WTC11 (cell line): ENCODE measurements at regions not wholly inside any gene's neighbourhood (a gene's known extent, or its start where the extent isn't known, plus 50 kb on each side); places are given as distances from the start of the nearest gene placed in this dataset.

Source experiments
- ATAC-seq: fragments of 200-7000 bp; cut with Tn5 transposase; 2 replicates; pipeline ENCODE4 v1.10.0; 2021; ENCODE audit warnings: mild to moderate bottlenecking, moderate library complexity
- CTCF ChIA-PET: fragments of 300-600 bp; sonication (Branson Sonifier 250); formaldehyde crosslinking; loops from one replicate; lab custom pipeline; 2021; ENCODE audit warnings: antibody characterized with exemption; lab: Charles Lee
- POLR2A ChIA-PET: fragments of 350-600 bp; sonication (Branson Sonifier 250); formaldehyde crosslinking; loops from one replicate; lab custom pipeline; 2021; ENCODE audit warnings: antibody characterized with exemption; lab: Charles Lee
- DNase-seq: peaks from one replicate; pipeline ENCODE4 v3.0.0; 2021; ENCODE audit warnings: low spot score
- H3K27ac Mint-ChIP-seq: 2 replicates; pipeline ENCODE4 v1.8.0; 2021; ENCODE audit warnings: mixed read lengths
- H3K27me3 Mint-ChIP-seq: 2 replicates; pipeline ENCODE4 v1.8.0; 2021; ENCODE audit warnings: low read depth, mild to moderate bottlenecking, moderate library complexity, mixed read lengths
- H3K36me3 Mint-ChIP-seq: 2 replicates; pipeline ENCODE4 v1.8.0; 2021; ENCODE audit warnings: mixed read lengths
- H3K4me1 Mint-ChIP-seq: 2 replicates; pipeline ENCODE4 v1.8.0; 2022; ENCODE audit warnings: mixed read lengths
- H3K4me3 Mint-ChIP-seq: 2 replicates; pipeline ENCODE4 v1.8.0; 2021; ENCODE audit warnings: mild to moderate bottlenecking, moderate library complexity, mixed read lengths
- H3K9me3 Mint-ChIP-seq: 2 replicates; pipeline ENCODE4 v1.8.0; 2021; ENCODE audit warnings: mixed read lengths
- E2F1 ChIP-seq: sonication (generic); formaldehyde crosslinking; IDR thresholded peaks from 2 replicates; pipeline ENCODE4 v1.8.0; 2022; ENCODE audit warnings: mild to moderate bottlenecking, missing genetic modification reagents
- ELF4 ChIP-seq: sonication (generic); formaldehyde crosslinking; IDR thresholded peaks from 2 replicates; pipeline ENCODE4 v1.8.1; 2022; ENCODE audit warnings: low read depth, mild to moderate bottlenecking, moderate library complexity, missing genetic modification reagents
- FOXJ3 ChIP-seq: sonication (generic); formaldehyde crosslinking; IDR thresholded peaks from 2 replicates; pipeline ENCODE4 v1.9.0; 2021; ENCODE audit warnings: missing genetic modification reagents, mild to moderate bottlenecking, borderline replicate concordance
- FOXK1 ChIP-seq: sonication (generic); formaldehyde crosslinking; IDR thresholded peaks from 2 replicates; pipeline ENCODE4 v1.8.0; 2022; ENCODE audit warnings: mild to moderate bottlenecking, moderate library complexity, missing genetic modification reagents
- GABPB1 ChIP-seq: sonication (generic); formaldehyde crosslinking; IDR thresholded peaks from 2 replicates; pipeline ENCODE4 v1.8.1; 2023; ENCODE audit warnings: mild to moderate bottlenecking, missing genetic modification reagents
- GTF2I ChIP-seq: fragments of 250-450 bp; sonication (Bioruptor Pico); conservative IDR thresholded peaks from 2 replicates; pipeline ENCODE4 v1.4.0; 2021; ENCODE audit warnings: mild to moderate bottlenecking
- MYBL2 ChIP-seq: sonication (generic); formaldehyde crosslinking; IDR thresholded peaks from 2 replicates; pipeline ENCODE4 v1.8.1; 2023; ENCODE audit warnings: mild to moderate bottlenecking, moderate library complexity, missing genetic modification reagents
- NFYB ChIP-seq: sonication (generic); formaldehyde crosslinking; conservative IDR thresholded peaks from 2 replicates; pipeline ENCODE4 v1.8.0; 2022; ENCODE audit warnings: low read depth, missing genetic modification reagents
- RORB ChIP-seq: fragments of 250-450 bp; sonication (Bioruptor Pico); IDR thresholded peaks from 2 replicates; pipeline ENCODE4 v1.9.0; 2021; ENCODE audit warnings: mild to moderate bottlenecking
- ZBTB21 ChIP-seq: sonication (generic); formaldehyde crosslinking; IDR thresholded peaks from 2 replicates; pipeline ENCODE4 v1.8.1; 2023; ENCODE audit warnings: mild to moderate bottlenecking, missing genetic modification reagents, borderline replicate concordance
- ZBTB43 ChIP-seq: sonication (generic); formaldehyde crosslinking; IDR thresholded peaks from 2 replicates; pipeline ENCODE4 v1.8.1; 2023; ENCODE audit warnings: mild to moderate bottlenecking, missing genetic modification reagents
- ZNF219 ChIP-seq: sonication (generic); formaldehyde crosslinking; IDR thresholded peaks from 2 replicates; pipeline ENCODE4 v1.8.0; 2023; ENCODE audit warnings: missing genetic modification reagents, mild to moderate bottlenecking, borderline replicate concordance
- ZNF317 ChIP-seq: sonication (generic); formaldehyde crosslinking; IDR thresholded peaks from 2 replicates; pipeline ENCODE4 v1.8.1; 2023; ENCODE audit warnings: low read depth, mild to moderate bottlenecking, moderate library complexity, missing genetic modification reagents, borderline replicate concordance
- ZNF396 ChIP-seq: fragments of 250-450 bp; sonication (Bioruptor Pico); IDR thresholded peaks from 2 replicates; pipeline ENCODE4 v1.8.0; 2021; ENCODE audit warnings: mild to moderate bottlenecking, moderate library complexity, borderline replicate concordance
- ZNF416 ChIP-seq: fragments of 250-450 bp; sonication (Bioruptor Pico); IDR thresholded peaks from 2 replicates; pipeline ENCODE4 v1.9.0; 2021; ENCODE audit warnings: mild to moderate bottlenecking, inconsistent platforms
- TF ChIP-seq, protein P1 (sequence below): sonication (generic); formaldehyde crosslinking; IDR thresholded peaks from 2 replicates; pipeline ENCODE4 v1.8.0; 2023; ENCODE audit warnings: missing genetic modification reagents, mild to moderate bottlenecking, borderline replicate concordance
- TF ChIP-seq, protein P2 (sequence below): sonication (generic); formaldehyde crosslinking; IDR thresholded peaks from 2 replicates; pipeline ENCODE4 v1.8.1; 2023; ENCODE audit warnings: mild to moderate bottlenecking, missing genetic modification reagents, moderate library complexity
- TF ChIP-seq, protein P3 (sequence below): sonication (generic); formaldehyde crosslinking; IDR thresholded peaks from 2 replicates; pipeline ENCODE4 v1.8.1; 2022; ENCODE audit warnings: mild to moderate bottlenecking, missing genetic modification reagents, moderate library complexity, borderline replicate concordance
- TF ChIP-seq, protein P4 (sequence below): sonication (generic); formaldehyde crosslinking; IDR thresholded peaks from 2 replicates; pipeline ENCODE4 v1.8.0; 2023; ENCODE audit warnings: missing genetic modification reagents

DNA sequence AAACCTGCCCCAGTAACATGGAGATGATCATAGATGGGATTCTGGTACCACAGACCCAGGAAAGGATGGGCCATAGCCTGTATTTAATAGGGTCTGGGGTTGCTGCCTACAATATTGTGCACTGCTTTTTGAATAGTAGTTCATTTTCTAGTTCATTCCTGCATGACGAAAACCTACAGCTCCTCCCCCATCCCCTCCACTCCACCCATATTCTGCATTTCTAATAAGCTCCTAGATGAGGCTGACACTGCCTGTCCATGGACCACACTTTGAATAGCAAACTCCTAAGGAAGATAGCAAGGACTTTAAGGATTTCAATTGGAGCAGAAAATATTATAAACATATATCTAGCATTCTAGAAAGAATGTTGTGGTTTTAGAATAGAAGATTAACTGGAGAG is 75.5 kb downstream of the ISOC1 start:
- Mint-ChIP-seq H3K9me3 (no peaks in the 10 kb centered on the region), H3K36me3 (no peaks in the 10 kb centered on the region), H3K27ac (no peak overlapping the region), H3K27me3 (no peaks in the 10 kb centered on the region), H3K4me1 (peaks cover 21% of the 10 kb centered on the region), H3K4me3 (no peak overlapping the region)
- ChIA-PET CTCF (interaction anchor here (1.0 kb wide), 1 partner anchor 601 kb away, joined by 3 read pairs; no protein-coding TSS in a partner anchor), POLR2A (no interaction called here)
- ATAC-seq: no peak
- TF ChIP-seq MYBL2 (CRISPR knock-in tag): no peak
- TF ChIP-seq RORB (CRISPR knock-in tag): no peak
- TF ChIP-seq, protein P1, sequence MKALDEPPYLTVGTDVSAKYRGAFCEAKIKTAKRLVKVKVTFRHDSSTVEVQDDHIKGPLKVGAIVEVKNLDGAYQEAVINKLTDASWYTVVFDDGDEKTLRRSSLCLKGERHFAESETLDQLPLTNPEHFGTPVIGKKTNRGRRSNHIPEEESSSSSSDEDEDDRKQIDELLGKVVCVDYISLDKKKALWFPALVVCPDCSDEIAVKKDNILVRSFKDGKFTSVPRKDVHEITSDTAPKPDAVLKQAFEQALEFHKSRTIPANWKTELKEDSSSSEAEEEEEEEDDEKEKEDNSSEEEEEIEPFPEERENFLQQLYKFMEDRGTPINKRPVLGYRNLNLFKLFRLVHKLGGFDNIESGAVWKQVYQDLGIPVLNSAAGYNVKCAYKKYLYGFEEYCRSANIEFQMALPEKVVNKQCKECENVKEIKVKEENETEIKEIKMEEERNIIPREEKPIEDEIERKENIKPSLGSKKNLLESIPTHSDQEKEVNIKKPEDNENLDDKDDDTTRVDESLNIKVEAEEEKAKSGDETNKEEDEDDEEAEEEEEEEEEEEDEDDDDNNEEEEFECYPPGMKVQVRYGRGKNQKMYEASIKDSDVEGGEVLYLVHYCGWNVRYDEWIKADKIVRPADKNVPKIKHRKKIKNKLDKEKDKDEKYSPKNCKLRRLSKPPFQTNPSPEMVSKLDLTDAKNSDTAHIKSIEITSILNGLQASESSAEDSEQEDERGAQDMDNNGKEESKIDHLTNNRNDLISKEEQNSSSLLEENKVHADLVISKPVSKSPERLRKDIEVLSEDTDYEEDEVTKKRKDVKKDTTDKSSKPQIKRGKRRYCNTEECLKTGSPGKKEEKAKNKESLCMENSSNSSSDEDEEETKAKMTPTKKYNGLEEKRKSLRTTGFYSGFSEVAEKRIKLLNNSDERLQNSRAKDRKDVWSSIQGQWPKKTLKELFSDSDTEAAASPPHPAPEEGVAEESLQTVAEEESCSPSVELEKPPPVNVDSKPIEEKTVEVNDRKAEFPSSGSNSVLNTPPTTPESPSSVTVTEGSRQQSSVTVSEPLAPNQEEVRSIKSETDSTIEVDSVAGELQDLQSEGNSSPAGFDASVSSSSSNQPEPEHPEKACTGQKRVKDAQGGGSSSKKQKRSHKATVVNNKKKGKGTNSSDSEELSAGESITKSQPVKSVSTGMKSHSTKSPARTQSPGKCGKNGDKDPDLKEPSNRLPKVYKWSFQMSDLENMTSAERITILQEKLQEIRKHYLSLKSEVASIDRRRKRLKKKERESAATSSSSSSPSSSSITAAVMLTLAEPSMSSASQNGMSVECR (CRISPR knock-in tag): no peak
- no peak for TF ChIP-seq FOXJ3 (CRISPR knock-in tag)
- no peak for TF ChIP-seq E2F1 (CRISPR knock-in tag)
- TF ChIP-seq FOXK1 (CRISPR knock-in tag): no peak
- no peak for TF ChIP-seq ZBTB21
- no peak for TF ChIP-seq ZNF396 (CRISPR knock-in tag)
- TF ChIP-seq GTF2I: no peak
- no peak for TF ChIP-seq ELF4
- TF ChIP-seq GABPB1 (CRISPR knock-in tag): no peak
- TF ChIP-seq ZNF416: no peak
- TF ChIP-seq, protein P2, sequence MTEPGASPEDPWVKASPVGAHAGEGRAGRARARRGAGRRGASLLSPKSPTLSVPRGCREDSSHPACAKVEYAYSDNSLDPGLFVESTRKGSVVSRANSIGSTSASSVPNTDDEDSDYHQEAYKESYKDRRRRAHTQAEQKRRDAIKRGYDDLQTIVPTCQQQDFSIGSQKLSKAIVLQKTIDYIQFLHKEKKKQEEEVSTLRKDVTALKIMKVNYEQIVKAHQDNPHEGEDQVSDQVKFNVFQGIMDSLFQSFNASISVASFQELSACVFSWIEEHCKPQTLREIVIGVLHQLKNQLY (CRISPR knock-in tag): no peak
- no peak for TF ChIP-seq ZNF219 (CRISPR knock-in tag)
- TF ChIP-seq ZBTB43 (CRISPR knock-in tag): no peak
- TF ChIP-seq, protein P3, sequence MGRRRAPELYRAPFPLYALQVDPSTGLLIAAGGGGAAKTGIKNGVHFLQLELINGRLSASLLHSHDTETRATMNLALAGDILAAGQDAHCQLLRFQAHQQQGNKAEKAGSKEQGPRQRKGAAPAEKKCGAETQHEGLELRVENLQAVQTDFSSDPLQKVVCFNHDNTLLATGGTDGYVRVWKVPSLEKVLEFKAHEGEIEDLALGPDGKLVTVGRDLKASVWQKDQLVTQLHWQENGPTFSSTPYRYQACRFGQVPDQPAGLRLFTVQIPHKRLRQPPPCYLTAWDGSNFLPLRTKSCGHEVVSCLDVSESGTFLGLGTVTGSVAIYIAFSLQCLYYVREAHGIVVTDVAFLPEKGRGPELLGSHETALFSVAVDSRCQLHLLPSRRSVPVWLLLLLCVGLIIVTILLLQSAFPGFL: no peak
- no peak for TF ChIP-seq ZNF317 (CRISPR knock-in tag)
- TF ChIP-seq, protein P4, sequence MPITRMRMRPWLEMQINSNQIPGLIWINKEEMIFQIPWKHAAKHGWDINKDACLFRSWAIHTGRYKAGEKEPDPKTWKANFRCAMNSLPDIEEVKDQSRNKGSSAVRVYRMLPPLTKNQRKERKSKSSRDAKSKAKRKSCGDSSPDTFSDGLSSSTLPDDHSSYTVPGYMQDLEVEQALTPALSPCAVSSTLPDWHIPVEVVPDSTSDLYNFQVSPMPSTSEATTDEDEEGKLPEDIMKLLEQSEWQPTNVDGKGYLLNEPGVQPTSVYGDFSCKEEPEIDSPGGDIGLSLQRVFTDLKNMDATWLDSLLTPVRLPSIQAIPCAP: no peak
- TF ChIP-seq NFYB (CRISPR knock-in tag): no peak
- no peak for DNase-seq
